SW480 (cell line): ENCODE measurements at regions not wholly inside any gene's neighbourhood (a gene's known extent, or its start where the extent isn't known, plus 50 kb on each side); places are given as distances from the start of the nearest gene placed in this dataset.
A peak's percentile ranks its signal among the peaks of the same experiment; 100 is the strongest.
"Not testable (repeated sequence)": the region's sequence is repeated elsewhere in the genome, so short reads cannot be mapped to it uniquely, and the experiment has no call there.

Experiments
- DNase-seq: peaks from one replicate; pipeline ENCODE4 v3.0.0-alpha.2; 2016; ENCODE audit warnings: low spot score

GRCh38 chrX:80508083-80508482 is 87.8 kb downstream of the TENT5D start:
- DNase-seq = not testable (repeated sequence)

GRCh38 chrX:80511969-80512760 is 91.9 kb downstream of the TENT5D start:
- DNase-seq = no peak

DNA sequence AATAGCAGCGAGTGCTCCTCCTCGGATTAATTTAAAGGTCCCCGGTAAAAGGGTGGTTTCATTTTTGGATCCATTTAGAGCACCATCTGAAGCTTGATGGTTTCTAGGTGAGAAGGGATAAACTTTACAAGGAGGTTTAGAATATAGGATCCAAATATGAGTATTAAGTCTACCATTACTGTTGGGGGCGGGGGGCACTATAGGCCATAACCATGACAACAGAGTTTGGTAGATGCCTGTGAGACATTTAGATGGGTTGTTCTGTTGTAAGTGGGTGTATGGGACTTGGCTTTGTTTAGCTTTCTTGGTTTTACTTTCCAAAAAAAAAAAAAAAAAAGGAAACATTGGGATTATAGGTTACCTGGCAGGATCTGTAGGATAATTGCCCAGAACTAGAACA is 92.7 kb downstream of the TENT5D start:
- DNase-seq = no peak

GRCh38 chrX:80513625-80514024 is 93.4 kb downstream of the TENT5D start:
- DNase-seq = no peak

DNA sequence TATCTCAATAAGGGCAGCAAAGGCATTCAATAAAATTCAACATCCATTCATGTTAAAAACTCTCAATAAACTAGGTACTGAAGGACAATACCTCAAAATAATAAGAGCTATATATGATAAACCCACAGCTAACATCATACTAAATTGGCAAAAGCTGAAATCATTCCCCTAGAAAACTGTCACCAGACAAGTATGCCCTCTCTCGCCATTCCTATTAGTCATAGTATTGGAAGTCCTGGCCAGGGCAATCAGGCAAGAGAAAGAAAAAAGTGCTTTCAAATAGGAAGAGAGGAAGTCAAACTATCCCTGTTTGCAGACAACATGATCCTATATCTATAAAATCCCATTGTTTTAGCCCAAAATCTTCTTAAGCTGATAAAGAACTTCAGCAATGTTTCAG is 116.8 kb downstream of the TENT5D start:
- no peak for DNase-seq

GRCh38 chrX:80550722-80551121 is 130.5 kb downstream of the TENT5D start:
- peak; percentile 2 for DNase-seq

- no peak for DNase-seq
Measured at GRCh38 chrX:80556148-80556547, 135.9 kb downstream of the TENT5D start.

GRCh38 chrX:80572636-80573035 is 152.4 kb downstream of the TENT5D start:
- DNase-seq = no peak

DNA sequence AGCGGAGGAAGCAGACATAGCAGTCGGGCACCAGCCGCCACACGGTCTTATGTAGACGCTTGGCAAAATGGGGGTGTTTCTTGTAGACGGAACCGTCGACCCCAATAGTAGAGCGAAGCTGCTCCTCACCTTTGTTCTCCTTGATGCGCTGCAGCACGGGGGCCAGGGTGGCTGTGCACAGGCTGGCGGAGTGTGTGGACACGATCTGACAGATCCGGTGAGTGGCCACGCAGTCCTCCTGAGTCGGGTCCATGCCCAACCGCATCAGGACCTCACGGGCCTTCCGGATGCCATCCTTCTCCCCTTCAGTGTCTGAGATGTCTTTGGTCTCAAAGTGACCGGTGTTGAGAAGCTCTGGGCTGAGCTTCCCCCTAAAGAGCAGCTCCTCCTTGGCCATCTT is 153.0 kb downstream of the TENT5D start:
- no peak for DNase-seq

DNA sequence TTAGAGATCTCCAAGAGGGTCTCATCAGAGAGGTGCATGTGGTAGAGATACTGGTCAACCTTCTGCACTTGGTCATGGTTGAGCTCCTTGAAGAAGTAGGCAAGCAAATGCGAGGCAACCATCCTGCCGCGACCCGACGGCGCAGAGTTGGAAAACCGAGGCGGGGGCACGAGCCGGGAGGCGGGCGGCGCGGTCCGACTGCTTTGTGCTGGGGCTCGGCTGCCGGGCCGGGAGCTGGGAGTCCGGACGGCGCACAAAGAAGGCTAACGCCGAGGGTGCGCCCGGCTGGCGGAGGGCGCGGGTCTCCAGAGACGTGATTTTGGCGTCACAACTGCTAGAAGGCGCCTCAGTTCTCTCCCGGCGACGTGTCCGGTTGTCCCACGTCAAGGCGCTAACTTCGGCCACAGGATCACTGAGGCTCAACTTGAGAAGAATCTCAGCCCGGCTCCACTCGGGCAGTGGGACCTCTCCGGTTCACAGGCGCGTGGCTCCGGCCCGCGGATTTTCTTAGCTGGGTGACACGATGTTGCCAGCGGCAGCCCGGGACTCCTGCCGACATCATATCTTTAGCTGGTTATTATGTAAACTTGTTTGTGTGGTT is 154.3 kb downstream of the TENT5D start:
- DNase-seq = not testable (repeated sequence)

GRCh38 chrX:80576267-80576666 is 156.0 kb downstream of the TENT5D start:
- DNase-seq = no peak

- no peak for DNase-seq
Measured at GRCh38 chrX:80576806-80577533, 156.7 kb downstream of the TENT5D start.

DNA sequence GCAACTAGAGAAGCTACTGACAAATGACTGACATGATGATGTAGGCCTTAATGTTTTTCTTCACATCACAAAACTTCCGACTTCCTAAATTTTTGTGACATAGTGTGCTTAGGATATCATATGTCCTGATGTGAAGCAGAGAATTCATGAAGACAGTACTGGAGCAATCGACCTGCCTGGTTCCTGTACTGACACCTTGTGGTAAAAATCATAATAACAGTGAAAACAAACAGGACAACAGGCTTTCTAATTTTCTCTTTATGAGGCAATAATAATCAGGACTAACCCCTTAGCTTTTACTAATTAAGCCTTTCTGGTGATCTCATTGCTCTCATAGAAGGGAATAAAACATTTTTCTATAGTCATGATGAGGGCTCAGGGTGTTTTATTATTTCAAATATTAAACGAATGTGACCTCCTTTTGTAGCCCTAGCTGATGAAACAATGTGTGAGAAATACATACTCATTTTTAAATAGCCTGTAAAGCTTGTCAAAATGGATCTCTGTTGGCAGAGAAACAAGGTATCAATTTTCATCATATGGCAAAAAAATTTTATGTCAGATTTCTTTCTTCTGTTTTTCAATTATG is 158.4 kb downstream of the TENT5D start:
- peak; percentile 25 for DNase-seq

DNA sequence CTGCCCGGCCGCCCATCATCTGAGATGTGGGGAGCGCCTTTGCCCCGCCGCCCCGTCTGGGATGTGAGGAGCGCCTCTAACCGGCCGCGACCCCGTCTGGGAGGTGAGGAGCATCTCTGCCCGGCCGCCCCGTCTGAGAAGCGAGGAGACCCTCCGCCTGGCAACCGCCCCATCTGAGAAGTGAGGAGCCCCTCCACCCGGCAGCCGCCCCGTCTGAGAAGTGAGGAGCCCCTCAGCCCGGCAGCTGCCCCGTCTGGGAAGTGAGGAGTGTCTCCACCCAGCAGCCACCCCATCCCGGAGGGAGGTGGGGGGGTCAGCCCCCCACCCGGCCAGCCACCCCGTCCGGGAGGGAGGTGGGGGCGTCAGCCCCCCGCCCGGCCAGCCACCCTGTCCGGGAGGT is 170.7 kb downstream of the TENT5D start:
- not testable (repeated sequence) for DNase-seq

GRCh38 chrX:80602036-80602860 is 182.0 kb downstream of the TENT5D start:
- no peak for DNase-seq
